Choroid plexus epithelial cell (primary cell): ENCODE measurements at regions not wholly inside any gene's neighbourhood (a gene's known extent, or its start where the extent isn't known, plus 50 kb on each side); places are given as distances from the start of the nearest gene placed in this dataset.
"Not testable (repeated sequence)": the region's sequence is repeated elsewhere in the genome, so short reads cannot be mapped to it uniquely, and the experiment has no call there.

Source experiments
- DNase-seq: peaks from one replicate; pipeline ENCODE4 v3.0.0-alpha.2; 2010; ENCODE audit warnings: low read depth
- H3K4me3 ChIP-seq: 2 replicates; pipeline ENCODE4 v1.5.1; 2011; ENCODE audit warnings: low read depth, mild to moderate bottlenecking, control low read depth, low read length, moderate library complexity
- CTCF ChIP-seq: conservative IDR thresholded peaks from 2 replicates; pipeline ENCODE4 v1.5.1; 2011; ENCODE audit warnings: low read depth, mild to moderate bottlenecking, control low read depth, inconsistent platforms, low read length, moderate library complexity

GRCh38 chr17:79552824-79553223 is 58.0 kb downstream of the RBFOX3 start:
- no peak for TF ChIP-seq CTCF
- no peak overlapping the region for H3K4me3 ChIP-seq
- DNase-seq = no peak

- H3K4me3 ChIP-seq = no peak overlapping the region
- no peak for DNase-seq
- TF ChIP-seq CTCF = no peak
Measured at GRCh38 chr17:79552405-79552804, 58.4 kb downstream of the RBFOX3 start.

DNA sequence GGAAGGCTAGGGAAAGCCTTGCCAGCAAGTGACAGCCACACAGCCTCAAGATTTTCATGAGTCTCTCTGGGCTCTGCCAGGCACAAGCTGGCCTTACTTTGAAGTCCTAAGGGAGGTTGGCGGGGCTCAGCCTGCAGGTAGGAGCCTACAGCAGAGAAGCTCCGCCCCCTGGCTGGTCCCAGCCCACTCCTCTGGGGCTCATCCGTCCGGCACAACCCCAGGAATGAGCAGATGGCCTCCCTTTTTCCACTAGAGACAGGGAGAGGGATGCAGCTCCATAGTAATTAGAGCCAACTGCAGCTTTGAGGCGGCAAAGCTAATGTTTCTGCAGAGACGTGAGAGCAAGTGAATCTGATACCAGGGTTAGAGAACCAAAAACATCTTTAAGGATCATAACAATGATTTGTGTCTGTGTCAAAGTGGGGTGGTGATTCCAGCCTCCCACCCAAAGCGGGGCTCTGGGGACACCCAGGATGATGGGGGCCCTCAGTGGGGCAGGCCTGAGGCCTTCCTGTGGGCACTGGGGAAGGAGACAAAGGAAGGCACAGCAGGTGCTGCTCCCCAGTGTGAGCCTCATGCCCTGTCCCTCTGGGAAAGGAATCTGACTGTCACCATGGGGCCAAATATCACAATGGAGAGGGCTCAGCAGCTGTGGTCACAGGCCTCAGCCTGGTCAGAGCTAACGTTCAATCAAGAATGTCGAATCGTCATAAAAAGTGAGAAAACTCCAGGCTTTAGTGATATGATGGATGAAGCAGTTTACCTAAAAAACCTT is 61.5 kb downstream of the RBFOX3 start:
- DNase-seq = no peak
- no peak overlapping the region for H3K4me3 ChIP-seq
- TF ChIP-seq CTCF = no peak

DNA sequence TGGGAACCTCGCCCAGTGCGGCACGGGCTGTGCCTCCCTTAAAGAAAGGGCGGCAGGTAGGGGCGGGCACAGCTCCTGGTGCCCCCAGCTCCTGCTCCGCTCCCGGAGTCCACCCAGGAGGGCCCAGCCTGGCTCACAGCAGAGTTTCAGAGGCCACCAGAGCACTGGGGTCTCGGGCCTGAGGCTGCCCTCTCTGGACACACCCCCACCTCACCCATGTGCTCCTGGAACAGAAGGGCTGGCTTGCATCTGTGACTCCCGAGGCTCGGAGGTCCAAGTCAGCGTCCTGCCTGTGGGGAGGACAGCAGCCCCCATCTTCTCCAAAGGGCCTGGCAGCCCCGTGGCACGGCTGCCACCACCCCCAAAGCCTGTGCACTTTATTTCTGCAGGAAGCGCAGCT is 62.7 kb downstream of the RBFOX3 start:
- no peak for DNase-seq
- no peak for TF ChIP-seq CTCF
- no peak overlapping the region for H3K4me3 ChIP-seq

- no peak for TF ChIP-seq CTCF
- no peak overlapping the region for H3K4me3 ChIP-seq
- no peak for DNase-seq
Measured at GRCh38 chr17:79547586-79547985, 63.3 kb downstream of the RBFOX3 start.

DNA sequence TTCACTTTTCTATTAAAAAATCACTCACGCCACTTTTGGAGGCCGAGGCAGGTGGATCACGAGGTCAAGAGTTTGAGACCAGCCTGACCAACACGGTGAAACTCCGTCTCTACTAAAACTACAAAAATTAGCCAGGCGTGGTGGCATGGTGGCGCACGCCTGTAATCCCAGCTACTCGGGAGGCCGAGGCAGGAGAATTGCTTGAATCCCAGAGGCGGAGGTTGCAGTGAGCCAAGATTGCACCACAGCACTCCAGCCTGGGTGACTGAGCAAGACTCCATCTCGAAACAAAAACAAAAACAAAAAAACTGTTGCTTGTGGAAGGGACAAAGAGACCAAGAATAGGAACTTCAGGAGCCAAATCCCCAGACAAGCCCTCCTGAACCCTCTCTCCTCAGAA is 63.7 kb downstream of the RBFOX3 start:
- not testable (repeated sequence) for H3K4me3 ChIP-seq, DNase-seq

DNA sequence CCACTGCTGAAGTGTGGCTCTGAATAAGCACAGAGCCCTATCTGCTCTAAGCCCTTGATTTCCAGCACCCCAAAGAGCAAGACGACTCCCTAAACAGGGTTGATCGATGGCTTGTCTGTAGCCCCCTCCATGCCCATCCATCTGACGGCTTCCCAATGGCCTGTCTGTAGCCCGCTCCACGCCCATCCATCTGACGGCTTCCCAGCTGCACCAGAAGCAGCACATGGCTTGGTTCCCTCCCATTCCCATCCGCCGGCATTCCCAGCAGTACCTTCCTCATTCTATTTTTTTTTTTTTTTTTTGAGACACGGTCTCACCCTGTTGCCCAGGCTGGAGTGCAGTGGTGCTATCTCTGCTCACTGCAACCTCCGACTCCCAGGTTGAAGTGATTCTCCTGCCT is 64.5 kb downstream of the RBFOX3 start:
- TF ChIP-seq CTCF = no peak
- no peak for DNase-seq
- no peak overlapping the region for H3K4me3 ChIP-seq
